Caco-2 (cell line): ENCODE measurements at regions not wholly inside any gene's neighbourhood (a gene's known extent, or its start where the extent isn't known, plus 50 kb on each side); places are given as distances from the start of the nearest gene placed in this dataset.

Experiments used
- BruUV-seq: library from RNA; stranded (reverse); fragments of 400-500 nt; replicated peaks from 2 replicates; lab custom pipeline; 2021; lab: Mats Ljungman, UMichigan
- CTCF ChIA-PET: fragments of 300-600 bp; sonication (Branson Sonifier 250); formaldehyde crosslinking; loops from one replicate; lab custom pipeline; 2022; ENCODE audit warnings: antibody characterized with exemption; lab: Charles Lee
- POLR2A ChIA-PET: fragments of 300-600 bp; sonication (Branson Sonifier 250); formaldehyde crosslinking; loops from one replicate; lab custom pipeline; 2022; ENCODE audit warnings: antibody characterized with exemption; lab: Charles Lee
- DNase-seq, 2 experiments: peaks; one replicate each; pipeline versions ENCODE4 v3.0.0 to v3.0.0-alpha.2; 2020 to 2022
- H3K27me3 ChIP-seq: replicated peaks from 2 replicates; pipeline ENCODE4 v1.6.0; 2011; ENCODE audit warnings: low read length; ENCODE audit not compliant: control insufficient read depth, insufficient read depth
- H3K36me3 ChIP-seq: 2 replicates; pipeline ENCODE4 v1.5.1; 2011; ENCODE audit warnings: low read length; ENCODE audit not compliant: control insufficient read depth, insufficient read depth
- H3K4me1 ChIP-seq: fragments of 250-450 bp; sonication (Bioruptor Pico); 2 replicates; pipeline ENCODE4 v1.5.1; 2020; ENCODE audit warnings: mild to moderate bottlenecking
- H3K4me3 ChIP-seq: 2 replicates; pipeline ENCODE4 v1.5.1; 2011; ENCODE audit warnings: low read depth, mild to moderate bottlenecking, control low read depth, low read length
- H3K9me3 ChIP-seq: fragments of 250-450 bp; sonication (Bioruptor Pico); 2 replicates; pipeline ENCODE4 v1.5.1; 2020; ENCODE audit warnings: mild to moderate bottlenecking, moderate library complexity
- H3K27ac Mint-ChIP-seq: one replicate; pipeline ENCODE4 v1.8.0; 2022; ENCODE audit warnings: mixed read lengths; ENCODE audit not compliant: unreplicated experiment
- H3K27me3 Mint-ChIP-seq: one replicate; pipeline ENCODE4 v1.8.0; 2022; ENCODE audit warnings: mixed read lengths; ENCODE audit not compliant: insufficient read depth, unreplicated experiment
- H3K36me3 Mint-ChIP-seq: one replicate; pipeline ENCODE4 v1.8.0; 2022; ENCODE audit warnings: mild to moderate bottlenecking, mixed read lengths; ENCODE audit not compliant: insufficient read depth, unreplicated experiment
- H3K4me1 Mint-ChIP-seq: one replicate; pipeline ENCODE4 v1.8.0; 2022; ENCODE audit warnings: low read depth, mixed read lengths; ENCODE audit not compliant: unreplicated experiment
- H3K4me3 Mint-ChIP-seq: one replicate; pipeline ENCODE4 v1.8.0; 2022; ENCODE audit warnings: mild to moderate bottlenecking, moderate library complexity, mixed read lengths; ENCODE audit not compliant: unreplicated experiment
- H3K9me3 Mint-ChIP-seq: one replicate; pipeline ENCODE4 v1.8.0; 2022; ENCODE audit warnings: mixed read lengths; ENCODE audit not compliant: unreplicated experiment
- intact Hi-C: fragments of 100-400 bp; cut with micrococcal nuclease; formaldehyde crosslinking; loops from one replicate; pipeline ENCODE4 v1.10.0; 2022; ENCODE audit not compliant: unreplicated experiment
- TF ChIP-seq, protein P1 (sequence below), 2 experiments: fragments of 200-600 bp in 1 of 2; IDR thresholded peaks; 1 replicate in 1 of 2; 2 replicates in 1 of 2; pipeline versions ENCODE4 v1.5.1 to v1.8.0; 2011 to 2022; ENCODE audit warnings: antibody characterized with exemption in 1 of 2, control low read depth in 1 of 2, inconsistent platforms in 1 of 2, low read depth in 1 of 2, low read length in 1 of 2, mild to moderate bottlenecking in 1 of 2, moderate library complexity in 1 of 2; ENCODE audit not compliant: insufficient read depth in 1 of 2, severe bottlenecking in 1 of 2, unreplicated experiment in 1 of 2

DNA sequence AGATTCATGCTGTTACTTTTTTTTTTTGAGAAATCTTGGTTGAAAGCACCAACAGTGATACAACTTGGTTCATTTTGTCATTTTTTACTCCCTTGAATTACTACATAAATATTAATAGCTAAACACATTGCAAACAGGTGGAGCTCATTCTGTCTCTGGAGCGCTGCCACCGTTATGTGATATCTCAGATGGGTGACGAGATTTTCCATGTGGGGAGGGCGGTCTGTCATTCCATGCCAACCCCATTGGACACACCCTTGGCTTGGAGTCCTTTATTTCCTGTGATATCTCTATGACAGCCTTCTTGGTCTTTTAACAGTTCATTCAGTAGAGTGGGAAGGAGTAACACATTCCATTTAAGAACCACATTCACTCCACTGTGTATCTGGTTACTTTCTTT is 794.8 kb downstream of the SATB2 start:
- no peaks in the 10 kb centered on the region for H3K9me3 ChIP-seq
- CTCF ChIA-PET = no interaction called here
- Mint-ChIP-seq H3K27ac (no peak overlapping the region), H3K9me3 (no peaks in the 10 kb centered on the region), H3K4me3 (no peak overlapping the region), H3K27me3 (peaks cover 3% of the 10 kb centered on the region), H3K36me3 (no peaks in the 10 kb centered on the region), H3K4me1 (no peaks in the 10 kb centered on the region)
- TF ChIP-seq, protein P1, sequence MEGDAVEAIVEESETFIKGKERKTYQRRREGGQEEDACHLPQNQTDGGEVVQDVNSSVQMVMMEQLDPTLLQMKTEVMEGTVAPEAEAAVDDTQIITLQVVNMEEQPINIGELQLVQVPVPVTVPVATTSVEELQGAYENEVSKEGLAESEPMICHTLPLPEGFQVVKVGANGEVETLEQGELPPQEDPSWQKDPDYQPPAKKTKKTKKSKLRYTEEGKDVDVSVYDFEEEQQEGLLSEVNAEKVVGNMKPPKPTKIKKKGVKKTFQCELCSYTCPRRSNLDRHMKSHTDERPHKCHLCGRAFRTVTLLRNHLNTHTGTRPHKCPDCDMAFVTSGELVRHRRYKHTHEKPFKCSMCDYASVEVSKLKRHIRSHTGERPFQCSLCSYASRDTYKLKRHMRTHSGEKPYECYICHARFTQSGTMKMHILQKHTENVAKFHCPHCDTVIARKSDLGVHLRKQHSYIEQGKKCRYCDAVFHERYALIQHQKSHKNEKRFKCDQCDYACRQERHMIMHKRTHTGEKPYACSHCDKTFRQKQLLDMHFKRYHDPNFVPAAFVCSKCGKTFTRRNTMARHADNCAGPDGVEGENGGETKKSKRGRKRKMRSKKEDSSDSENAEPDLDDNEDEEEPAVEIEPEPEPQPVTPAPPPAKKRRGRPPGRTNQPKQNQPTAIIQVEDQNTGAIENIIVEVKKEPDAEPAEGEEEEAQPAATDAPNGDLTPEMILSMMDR (IDR thresholded peaks at IDR 0.05; ENCODE audit: insufficient read depth in 1 of 2, low read depth in 1 of 2, low read length in 1 of 2, severe bottlenecking in 1 of 2, unreplicated experiment in 1 of 2) = no peak
- H3K36me3 ChIP-seq = no peaks in the 10 kb centered on the region
- H3K27me3 ChIP-seq = no peaks in the 10 kb centered on the region
- no peaks in the 10 kb centered on the region for H3K4me1 ChIP-seq
- BruUV-seq = no TSS peak
- H3K4me3 ChIP-seq = no peak overlapping the region
- DNase-seq = no peak
- POLR2A ChIA-PET = no interaction called here
- intact Hi-C loops = loop anchor here (5.0 kb wide), 1 partner anchor 291 kb away; no protein-coding TSS in a partner anchor

DNA sequence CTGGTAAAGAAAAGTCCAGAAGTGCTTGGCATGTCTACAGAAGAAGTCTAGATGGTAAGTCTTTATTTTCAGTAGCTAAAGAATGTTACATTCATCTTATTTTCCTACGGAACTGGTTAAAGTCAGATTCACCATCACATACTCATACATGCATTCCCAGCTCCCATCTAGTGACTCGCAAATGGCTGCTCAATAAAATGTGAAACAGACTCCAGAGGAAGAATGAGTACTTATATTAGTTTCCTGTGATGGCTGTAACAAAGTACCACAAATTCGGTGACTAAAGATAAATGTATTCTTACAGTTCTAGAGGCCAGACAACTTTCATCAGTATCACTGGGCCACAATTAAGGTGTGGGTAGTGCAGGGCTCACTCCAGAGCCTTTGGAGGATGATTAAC is 797.2 kb downstream of the SATB2 start:
- intact Hi-C loops = loop anchor here (5.0 kb wide), 1 partner anchor 288 kb away; no protein-coding TSS in a partner anchor
- ChIA-PET CTCF (no interaction called here), POLR2A (no interaction called here)
- H3K4me3 ChIP-seq = no peak overlapping the region
- Mint-ChIP-seq H3K4me3 (no peak overlapping the region), H3K27ac (no peak overlapping the region), H3K4me1 (no peaks in the 10 kb centered on the region), H3K27me3 (peaks cover 3% of the 10 kb centered on the region), H3K36me3 (no peaks in the 10 kb centered on the region), H3K9me3 (no peaks in the 10 kb centered on the region)
- TF ChIP-seq, protein P1 (IDR thresholded peaks at IDR 0.05; ENCODE audit: insufficient read depth in 1 of 2, low read depth in 1 of 2, low read length in 1 of 2, severe bottlenecking in 1 of 2, unreplicated experiment in 1 of 2) = no peak
- DNase-seq = no peak
- BruUV-seq = no TSS peak
- H3K36me3 ChIP-seq = no peaks in the 10 kb centered on the region
- H3K9me3 ChIP-seq = no peaks in the 10 kb centered on the region
- no peaks in the 10 kb centered on the region for H3K4me1 ChIP-seq
- H3K27me3 ChIP-seq = no peaks in the 10 kb centered on the region

DNA sequence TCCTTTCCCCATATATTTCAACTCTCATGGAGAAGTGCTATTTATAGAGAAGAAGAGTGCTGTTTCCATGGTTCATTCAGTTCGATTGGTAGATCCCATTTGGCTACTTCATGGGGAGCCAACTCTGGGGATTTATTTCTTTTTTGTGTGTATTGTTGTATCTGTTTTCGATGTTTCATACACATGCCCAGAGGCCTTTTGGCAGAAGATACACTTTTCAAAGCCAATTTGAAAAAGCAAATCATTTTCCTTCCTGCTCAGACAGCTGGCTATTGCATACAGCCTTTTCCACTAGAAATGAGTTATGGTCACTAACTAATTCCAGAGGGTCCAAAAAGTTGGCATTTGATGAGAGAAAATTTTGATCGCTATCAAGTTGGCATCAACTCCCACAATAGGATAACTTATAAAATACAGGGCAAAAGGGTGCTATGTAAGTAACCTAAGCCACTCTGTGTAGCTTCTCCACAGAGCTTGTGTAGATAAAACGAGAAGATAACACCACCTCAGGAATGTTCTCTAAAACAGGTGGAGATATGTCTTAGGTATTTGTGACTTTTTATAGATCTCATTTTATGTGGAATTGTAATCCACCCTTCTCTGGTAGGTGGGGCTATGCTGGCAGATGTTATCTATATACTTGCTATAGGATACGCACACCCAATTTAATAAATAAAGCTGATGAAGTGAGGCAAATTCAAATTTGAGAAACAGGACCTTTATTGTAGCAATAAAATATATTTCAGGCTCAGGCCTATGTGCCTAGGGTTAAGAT is 798.5 kb downstream of the SATB2 start:
- H3K4me3 ChIP-seq = no peak overlapping the region
- ChIA-PET POLR2A (no interaction called here), CTCF (no interaction called here)
- no TSS peak for BruUV-seq
- no peak overlapping the region for H3K27ac Mint-ChIP-seq
- no peaks in the 10 kb centered on the region for H3K36me3 Mint-ChIP-seq
- no peaks in the 10 kb centered on the region for H3K36me3 ChIP-seq
- intact Hi-C loops = loop anchor here (5.0 kb wide), 1 partner anchor 347 kb away; no protein-coding TSS in a partner anchor
- H3K4me1 Mint-ChIP-seq = no peaks in the 10 kb centered on the region
- no peaks in the 10 kb centered on the region for H3K27me3 ChIP-seq
- H3K4me3 Mint-ChIP-seq = no peak overlapping the region
- H3K27me3 Mint-ChIP-seq = no peaks in the 10 kb centered on the region
- H3K9me3 ChIP-seq = no peaks in the 10 kb centered on the region
- DNase-seq = no peak
- no peaks in the 10 kb centered on the region for H3K4me1 ChIP-seq
- no peaks in the 10 kb centered on the region for H3K9me3 Mint-ChIP-seq
- TF ChIP-seq, protein P1 (IDR thresholded peaks at IDR 0.05; ENCODE audit: insufficient read depth in 1 of 2, low read depth in 1 of 2, low read length in 1 of 2, severe bottlenecking in 1 of 2, unreplicated experiment in 1 of 2) = no peak
